ENCODE measurements at regions not wholly inside any gene's neighbourhood (a gene's known extent, or its start where the extent isn't known, plus 50 kb on each side); places are given as distances from the start of the nearest gene placed in this dataset.

- H4K20me1 ChIP-seq (replicated peaks; ENCODE audit: control insufficient read depth, insufficient read depth, low read length): no peaks in the 10 kb centered on the region
- no peak overlapping the region for H3K9ac ChIP-seq (ENCODE audit: insufficient read depth in 1 of 2, low read depth in 2 of 2, low read length in 2 of 2)
- no peak for FAIRE-seq
- no peak overlapping the region for H3K27ac ChIP-seq (ENCODE audit: extremely low read depth, low read depth, low read length)
- DNase-seq (ENCODE audit: extremely low read depth in 1 of 4, low spot score in 3 of 4): no peak
- intact Hi-C loops (cut with micrococcal nuclease) (no loop called here), in situ Hi-C loops (cut with MboI) (no loop called here)
- no peak overlapping the region for H3K4me2 ChIP-seq (ENCODE audit: insufficient read depth, low read length)
- H2AFZ ChIP-seq (ENCODE audit: low read depth, low read length): no peak overlapping the region
- CTCF ChIA-PET (ENCODE audit: low intra/inter-chr PET ratio): no interaction called here
- no peak overlapping the region for H3K4me3 ChIP-seq
- H3K79me2 ChIP-seq (ENCODE audit: control insufficient read depth, insufficient read depth, low read length): no peaks in the 10 kb centered on the region
- 2% methylated on average over 4 of the region's 4 CpGs for WGBS (ENCODE audit: insufficient coverage, low coverage, missing lambda C conversion rate)
- H3K9me3 ChIP-seq (replicated peaks; ENCODE audit: control insufficient read depth, insufficient read depth, low read depth, low read length): no peaks in the 10 kb centered on the region
- BruUV-seq (replicated peaks): no TSS peak
- POLR2A ChIA-PET: no interaction called here
- no peaks in the 10 kb centered on the region for H3K36me3 ChIP-seq (ENCODE audit: control insufficient read depth, insufficient read depth, low read length)
- H3K27me3 ChIP-seq (ENCODE audit: control insufficient read depth in 2 of 2, insufficient read depth in 2 of 2, low read length in 2 of 2): no peaks in the 10 kb centered on the region
- ATAC-seq: no peak
- H3K4me1 ChIP-seq (replicated peaks in 1 of 2; ENCODE audit: control insufficient read depth in 2 of 2, insufficient read depth in 2 of 2, low read length in 2 of 2): no peaks in the 10 kb centered on the region
- H3K9me1 ChIP-seq (ENCODE audit: control insufficient read depth, insufficient read depth, low read length): no peaks in the 10 kb centered on the region
- no peak for TF ChIP-seq JUNB (CRISPR knock-in tag; conservative IDR thresholded peaks at IDR 0.05)
- no peak for TF ChIP-seq NCOA2 (IDR thresholded peaks at IDR 0.05; ENCODE audit: partially characterized antibody in 2 of 2)
- no peak for TF ChIP-seq AFF4 (CRISPR knock-in tag; IDR thresholded peaks at IDR 0.05)
- TF ChIP-seq HOMEZ (CRISPR knock-in tag; IDR thresholded peaks at IDR 0.05): no peak
- TF ChIP-seq ETS2 (tag; IDR thresholded peaks at IDR 0.05; ENCODE audit: borderline replicate concordance, poor library complexity, severe bottlenecking): no peak
- TF ChIP-seq SRSF1 (IDR thresholded peaks at IDR 0.05; ENCODE audit: low read depth, low read length): no peak
- no peak for TF ChIP-seq HMGN3 (IDR thresholded peaks at IDR 0.05; ENCODE audit: borderline replicate concordance, extremely low read depth, insufficient read length, low read depth, low read length)
- no peak for TF ChIP-seq SAFB2 (IDR thresholded peaks at IDR 0.05; ENCODE audit: borderline replicate concordance, low read depth, low read length, severe bottlenecking)
- no peak for TF ChIP-seq TFAM (CRISPR knock-in tag; conservative IDR thresholded peaks at IDR 0.05)
- no peak for TF ChIP-seq CEBPB (tag; IDR thresholded peaks at IDR 0.05)
- no peak for TF ChIP-seq TEAD4 (IDR thresholded peaks at IDR 0.05; ENCODE audit: low read length)
- TF ChIP-seq TEAD4 (CRISPR knock-in tag; IDR thresholded peaks at IDR 0.05; ENCODE audit: borderline replicate concordance): no peak
- no peak for TF ChIP-seq SIN3A (IDR thresholded peaks at IDR 0.05; ENCODE audit: borderline replicate concordance in 2 of 2, control insufficient read depth in 1 of 2, low read depth in 2 of 2, low read length in 2 of 2)
- TF ChIP-seq HCFC1 (IDR thresholded peaks at IDR 0.05; ENCODE audit: low read depth, low read length): no peak
- no peak for TF ChIP-seq ZNF224 (CRISPR knock-in tag; IDR thresholded peaks at IDR 0.05)
- TF ChIP-seq IRF1 (CRISPR knock-in tag; IDR thresholded peaks at IDR 0.05; ENCODE audit: borderline replicate concordance): no peak
- TF ChIP-seq SMC3 (conservative IDR thresholded peaks at IDR 0.05; ENCODE audit: insufficient read depth, low read depth, low read length): no peak
- TF ChIP-seq POU5F1 (IDR thresholded peaks at IDR 0.05; ENCODE audit: borderline replicate concordance, low read depth, low read length, partially characterized antibody): no peak
Observed at GRCh38 chr2:179355881-179356280, 91.2 kb upstream of the SESTD1 start.

Data from K562 (cell line).